Small intestine (tissue), 7 donors: ENCODE measurements at regions not wholly inside any gene's neighbourhood (a gene's known extent, or its start where the extent isn't known, plus 50 kb on each side); places are given as distances from the start of the nearest gene placed in this dataset.

ENCODE experiments used
- DNase-seq, 2 donors: peaks; one replicate each; pipeline versions ENCODE4 v3.0.0 to v3.0.0-alpha.2; 2013
- FAIRE-seq: peaks from 2 replicates; lab custom pipeline; 2012; peaks lifted over from hg19 to GRCh38; lab: Jason Lieb, UNC
- H3K27ac ChIP-seq, 3 donors: one replicate each; pipeline ENCODE4 v1.5.1; 2013; ENCODE audit warnings: low read length in 2 of 3, mild to moderate bottlenecking in 2 of 3, control low read depth in 1 of 3, inconsistent platforms in 1 of 3, low read depth in 1 of 3, moderate library complexity in 1 of 3
- H3K27me3 ChIP-seq, 3 donors: one replicate each; pipeline ENCODE4 v1.6.1; 2013; ENCODE audit warnings: low read length in 3 of 3, inconsistent platforms in 1 of 3; ENCODE audit not compliant: control insufficient read depth in 3 of 3, insufficient read depth in 3 of 3
- H3K36me3 ChIP-seq, 3 donors: one replicate each; pipeline ENCODE4 v1.6.1; 2013; ENCODE audit warnings: low read length in 3 of 3, inconsistent platforms in 1 of 3, low read depth in 1 of 3, mild to moderate bottlenecking in 1 of 3, moderate library complexity in 1 of 3; ENCODE audit not compliant: control insufficient read depth in 3 of 3, insufficient read depth in 2 of 3
- H3K4me1 ChIP-seq, 3 donors: one replicate each; pipeline ENCODE4 v1.6.1; 2013; ENCODE audit warnings: low read length in 2 of 3, inconsistent platforms in 1 of 3, low read depth in 1 of 3, mild to moderate bottlenecking in 1 of 3, moderate library complexity in 1 of 3; ENCODE audit not compliant: control insufficient read depth in 3 of 3, insufficient read depth in 2 of 3
- H3K4me3 ChIP-seq, 3 donors: one replicate each; pipeline ENCODE4 v1.5.1; 2013; ENCODE audit warnings: low read length in 3 of 3, control low read depth in 1 of 3, inconsistent platforms in 1 of 3, low read depth in 1 of 3, mild to moderate bottlenecking in 1 of 3, moderate library complexity in 1 of 3
- H3K9me3 ChIP-seq, 2 donors: one replicate each; pipeline ENCODE4 v1.6.1; 2013; ENCODE audit warnings: low read depth in 1 of 2, low read length in 1 of 2; ENCODE audit not compliant: control insufficient read depth in 2 of 2, insufficient read depth in 1 of 2
- WGBS, 3 donors: extraction: QIAGEN DNeasy Blood & Tissue Kit; methylation state at CpG; one replicate each; pipeline ENCODE4 v1.1.7; 2013; 5-methylcytosine and 5-hydroxymethylcytosine counted together
- donor health status: healthy with polysubstance abuse.
- donor health status: control.
- donor health status: control.
- donor health status: Bipolar disorder and iron deficiency.
- donor health status: healthy.

GRCh38 chr3:106587551-106587950 is 718.7 kb upstream of the CBLB start:
- no peak overlapping the region for H3K27ac ChIP-seq
- H3K36me3 ChIP-seq = no peaks in the 10 kb centered on the region
- FAIRE-seq (no peak), DNase-seq (no peak)
- H3K4me1 ChIP-seq = no peaks in the 10 kb centered on the region
- no peaks in the 10 kb centered on the region for H3K9me3 ChIP-seq
- H3K27me3 ChIP-seq = no peaks in the 10 kb centered on the region
- 78 to 86% (median 86%) methylated on average over 6 of the region's 6 CpGs for WGBS, 3 donors
- no peak overlapping the region for H3K4me3 ChIP-seq

- H3K4me3 ChIP-seq = no peak overlapping the region
- H3K9me3 ChIP-seq = no peaks in the 10 kb centered on the region
- H3K36me3 ChIP-seq = no peaks in the 10 kb centered on the region
- H3K27me3 ChIP-seq = no peaks in the 10 kb centered on the region
- DNase-seq = no peak
- H3K27ac ChIP-seq = no peak overlapping the region
- FAIRE-seq = no peak
- H3K4me1 ChIP-seq = no peaks in the 10 kb centered on the region
- 88 to 95% (median 91%) methylated on average over 1 of the region's 1 CpG for WGBS, 3 donors
Observed at GRCh38 chr3:106588739-106589138, 719.9 kb upstream of the CBLB start.

GRCh38 chr3:106589311-106589942 is 720.6 kb upstream of the CBLB start:
- Histone ChIP-seq H3K27ac (no peak overlapping the region), H3K4me3 (no peak overlapping the region), H3K27me3 (no peaks in the 10 kb centered on the region), H3K9me3 (no peaks in the 10 kb centered on the region), H3K4me1 (no peaks in the 10 kb centered on the region), H3K36me3 (no peaks in the 10 kb centered on the region)
- WGBS, 3 donors = 89 to 93% (median 93%) methylated on average over 5 of the region's 5 CpGs
- DNase-seq (no peak), FAIRE-seq (no peak)

GRCh38 chr3:106590216-106590615 is 721.4 kb upstream of the CBLB start:
- no peaks in the 10 kb centered on the region for H3K27me3 ChIP-seq

GRCh38 chr3:106593381-106593780 is 724.6 kb upstream of the CBLB start:
- whole genome bisulfite sequencing, 3 donors = 74 to 87% (median 77%) methylated on average over 2 of the region's 2 CpGs
- Histone ChIP-seq H3K27ac (no peak overlapping the region), H3K27me3 (no peaks in the 10 kb centered on the region), H3K4me1 (no peaks in the 10 kb centered on the region), H3K36me3 (no peaks in the 10 kb centered on the region), H3K4me3 (no peak overlapping the region), H3K9me3 (no peaks in the 10 kb centered on the region)
- no peak for DNase-seq
- FAIRE-seq = no peak

More at GRCh38 chr3:106590216-106590615, 721.4 kb upstream of the CBLB start:
- H3K27ac ChIP-seq = no peak overlapping the region
- DNase-seq (no peak), FAIRE-seq (no peak)
- H3K4me3 ChIP-seq = no peak overlapping the region
- no peaks in the 10 kb centered on the region for H3K4me1 ChIP-seq
- H3K36me3 ChIP-seq = no peaks in the 10 kb centered on the region
- no peaks in the 10 kb centered on the region for H3K9me3 ChIP-seq
- 68 to 88% (median 73%) methylated on average over 1 of the region's 1 CpG for WGBS, 3 donors

DNA sequence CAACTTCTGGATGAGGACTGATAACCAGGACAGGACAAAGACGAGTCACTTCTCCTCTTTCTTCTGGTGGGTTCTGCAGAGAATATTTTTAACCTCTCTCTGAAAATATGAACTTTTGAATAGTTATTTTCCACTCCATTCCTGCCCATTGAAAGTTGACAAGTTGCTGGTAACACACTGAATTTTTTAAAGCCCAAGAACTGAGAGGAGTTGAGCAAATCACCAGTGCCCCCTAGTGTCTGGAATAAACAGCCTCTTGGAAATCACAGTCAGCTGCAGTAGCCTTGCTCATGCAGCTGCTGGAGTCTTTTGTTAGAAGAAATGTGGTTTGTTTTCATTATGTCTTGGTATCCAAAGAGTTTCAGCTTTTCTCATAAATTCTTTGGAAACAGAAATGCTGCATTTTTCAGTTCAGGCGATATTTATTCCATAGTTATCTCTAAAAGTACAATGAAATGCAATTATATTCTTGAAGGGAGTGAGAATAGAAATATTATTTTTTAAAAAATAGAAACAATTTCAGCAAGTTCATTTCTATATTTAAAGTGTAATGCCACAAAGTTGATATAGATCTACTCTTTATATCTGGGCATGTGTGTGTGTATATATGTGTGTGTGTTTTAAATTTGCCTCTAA is 741.0 kb upstream of the CBLB start:
- Histone ChIP-seq H3K9me3 (peaks cover 0 to 5% of the 10 kb centered on the region in 2 donors), H3K36me3 (no peaks in the 10 kb centered on the region), H3K27me3 (no peaks in the 10 kb centered on the region), H3K4me3 (no peak overlapping the region), H3K27ac (no peak overlapping the region), H3K4me1 (no peaks in the 10 kb centered on the region)
- WGBS, 3 donors = 17 to 19% (median 18%) methylated on average over 2 of the region's 2 CpGs
- no peak for FAIRE-seq
- peak; percentile 67 to 80 for DNase-seq

DNA sequence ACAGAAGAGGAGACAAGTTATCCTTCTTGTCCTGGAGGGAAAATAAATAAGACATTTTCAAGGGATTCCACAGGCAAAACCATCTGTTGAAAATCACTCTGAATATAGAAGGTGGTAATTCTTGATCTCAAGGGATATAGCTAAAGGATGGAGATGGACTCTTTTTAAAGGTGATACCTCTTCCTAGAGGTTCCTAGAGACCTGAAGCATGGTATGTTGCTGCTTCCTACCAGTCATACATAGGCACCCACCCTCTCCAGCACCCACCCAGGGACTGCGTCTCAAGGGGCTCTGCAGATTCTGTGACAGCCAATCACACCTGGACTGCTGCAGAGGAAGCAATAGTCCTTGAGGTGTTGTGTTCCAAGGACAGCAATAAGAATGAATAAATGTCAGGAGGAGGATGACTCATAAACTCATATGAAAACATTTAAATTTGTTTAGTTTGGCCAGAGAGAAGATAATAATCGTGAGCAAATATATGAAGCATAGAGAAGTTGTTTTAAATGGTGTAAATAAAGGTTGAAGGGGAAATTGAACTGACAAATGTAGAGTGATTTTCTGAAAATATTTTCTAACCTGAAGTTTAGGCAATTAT is 741.6 kb upstream of the CBLB start:
- WGBS, 3 donors = 51 to 66% (median 53%) methylated on average over 2 of the region's 2 CpGs
- H3K4me1 ChIP-seq = no peaks in the 10 kb centered on the region
- H3K36me3 ChIP-seq = no peaks in the 10 kb centered on the region
- no peak for FAIRE-seq
- H3K27me3 ChIP-seq = no peaks in the 10 kb centered on the region
- H3K4me3 ChIP-seq = no peak overlapping the region
- DNase-seq = no peak
- peaks cover 0 to 3% of the 10 kb centered on the region in 2 donors for H3K9me3 ChIP-seq
- no peak overlapping the region for H3K27ac ChIP-seq

GRCh38 chr3:106611116-106611515 is 742.3 kb upstream of the CBLB start:
- Histone ChIP-seq H3K27ac (no peak overlapping the region), H3K4me3 (no peak overlapping the region), H3K9me3 (peaks cover 0 to 3% of the 10 kb centered on the region in 2 donors), H3K36me3 (no peaks in the 10 kb centered on the region), H3K4me1 (no peaks in the 10 kb centered on the region), H3K27me3 (no peaks in the 10 kb centered on the region)
- DNase-seq = no peak
- WGBS, 3 donors = 83 to 86% (median 85%) methylated on average over 1 of the region's 1 CpG
- no peak for FAIRE-seq
